Brain pericyte (primary cell): ENCODE measurements at regions not wholly inside any gene's neighbourhood (a gene's known extent, or its start where the extent isn't known, plus 50 kb on each side); places are given as distances from the start of the nearest gene placed in this dataset.
A peak's percentile ranks its signal among the peaks of the same experiment; 100 is the strongest.

ENCODE experiments used
- DNase-seq: peaks from one replicate; pipeline ENCODE4 v3.0.0-alpha.2; 2012; ENCODE audit warnings: low read depth, low spot score

DNA sequence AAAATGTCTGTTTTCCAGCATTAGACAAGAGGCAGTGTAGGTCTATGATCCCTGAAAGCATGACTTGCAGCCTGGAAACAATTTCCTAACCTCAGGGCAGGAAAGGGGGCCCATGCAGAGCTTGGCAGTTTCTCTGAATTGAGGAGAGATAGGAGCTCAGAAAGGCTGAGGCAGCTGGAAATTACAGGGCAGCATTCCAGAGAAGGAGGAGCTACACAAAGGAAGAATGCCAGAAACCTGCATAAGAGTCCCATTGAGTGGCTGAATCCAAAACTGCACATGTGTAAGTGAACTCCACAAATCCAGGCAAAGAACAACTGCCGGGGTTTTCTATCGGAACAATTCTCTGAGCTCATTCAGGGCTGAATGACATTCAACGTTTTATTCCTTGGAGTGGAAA lies 346.8 kb downstream of the PIK3R1 start:
- DNase-seq, result peak; percentile 12

DNA sequence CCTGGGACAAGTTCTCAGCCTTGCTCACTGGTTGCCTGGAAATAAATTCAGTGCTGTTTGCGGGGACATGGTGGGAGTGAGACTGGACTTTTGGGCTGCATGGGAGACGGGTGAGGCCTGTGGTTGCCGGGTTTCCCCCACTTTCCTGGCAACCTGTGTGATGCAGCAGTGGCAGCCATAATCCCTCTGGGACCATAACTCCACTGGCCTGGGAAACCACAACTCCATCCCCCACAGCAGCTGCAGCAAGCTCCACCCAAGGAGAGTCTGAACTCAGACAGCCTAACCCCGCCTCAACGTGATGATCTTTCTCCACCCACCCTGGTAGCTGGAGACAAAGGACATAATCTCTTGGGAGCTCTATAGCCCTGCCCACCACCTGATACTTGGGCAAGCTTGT lies 349.9 kb downstream of the PIK3R1 start:
- DNase-seq, result no peak

DNA sequence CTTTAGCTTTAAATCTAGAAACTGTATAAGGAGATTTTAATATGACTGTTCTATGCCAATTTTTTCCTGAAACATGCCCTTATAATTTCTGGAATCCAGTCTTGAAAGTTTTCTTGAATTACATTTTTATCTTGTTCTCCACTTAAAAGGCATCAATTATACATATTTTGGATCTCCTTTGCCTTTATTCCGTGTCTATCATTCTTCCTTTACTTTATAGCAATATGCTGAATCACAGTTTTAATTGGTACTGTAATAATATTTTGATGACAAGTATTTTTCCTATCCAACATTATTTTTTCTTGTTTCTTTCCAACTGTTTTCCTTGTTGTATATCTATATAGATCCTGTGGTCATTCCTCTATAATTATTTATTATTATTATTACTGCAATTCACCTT lies 361.2 kb downstream of the PIK3R1 start:
- no peak for DNase-seq

DNA sequence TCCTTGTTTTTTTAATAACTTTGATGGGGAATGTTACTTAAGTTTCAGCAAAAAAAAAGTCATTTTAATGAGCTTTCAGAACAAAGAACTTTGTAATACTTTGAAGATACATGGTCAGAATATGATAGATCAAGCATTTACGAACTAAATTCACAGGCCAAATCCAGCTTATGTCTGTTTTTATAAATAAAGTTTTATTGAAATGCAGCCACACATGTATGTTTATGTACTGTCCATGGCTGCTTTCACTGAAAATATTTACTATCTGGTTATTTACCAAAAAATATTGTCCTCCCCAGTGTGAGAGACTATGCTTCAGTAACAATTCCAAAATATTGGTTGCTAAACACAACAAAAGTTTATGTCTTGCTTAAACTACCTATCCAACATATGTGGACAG lies 366.7 kb downstream of the PIK3R1 start:
- DNase-seq, result no peak

DNA sequence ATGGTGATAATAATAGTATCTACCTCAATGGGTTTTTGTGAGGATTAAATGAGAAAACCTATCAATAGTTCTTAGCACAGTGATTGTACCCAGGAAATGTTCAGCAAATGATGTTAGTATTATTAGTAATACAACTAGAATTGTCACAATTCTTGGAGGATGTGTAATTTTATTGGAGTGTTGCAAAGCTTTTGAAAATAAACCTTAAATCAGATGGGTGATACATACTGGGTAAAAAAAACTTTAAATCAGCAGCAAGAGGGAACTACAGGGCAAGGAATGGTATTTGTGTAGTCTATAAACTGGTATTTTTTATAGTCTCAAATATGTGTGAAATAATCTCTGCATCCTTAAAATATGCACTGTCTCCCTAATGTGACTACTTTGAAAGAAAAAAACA lies 371.6 kb downstream of the PIK3R1 start:
- no peak for DNase-seq

GRCh38 chr5:68591850-68592249 lies 376.3 kb downstream of the PIK3R1 start:
- DNase-seq, result no peak

DNA sequence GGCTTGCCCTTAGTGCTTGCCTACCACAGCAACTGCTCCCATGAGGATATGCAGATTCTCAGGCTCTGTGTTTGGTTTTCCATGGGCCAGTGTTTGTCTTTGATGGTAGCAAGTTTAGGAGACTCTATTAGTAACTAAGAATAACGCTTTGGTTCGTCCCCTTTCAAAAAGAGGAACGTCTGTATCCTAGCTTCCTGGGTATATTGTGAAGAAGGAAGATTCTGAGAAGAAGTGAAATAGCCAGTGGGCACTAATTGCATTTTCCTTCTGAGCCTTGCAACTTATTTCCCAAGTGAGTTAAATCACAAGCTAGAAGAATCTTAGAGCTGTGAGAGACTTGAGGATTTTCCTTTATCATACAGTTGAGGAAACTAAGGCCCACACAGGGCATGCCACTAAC lies 376.8 kb downstream of the PIK3R1 start:
- no peak for DNase-seq

GRCh38 chr5:68593211-68593671 lies 377.7 kb downstream of the PIK3R1 start:
- DNase-seq, result no peak

GRCh38 chr5:68612972-68613371 lies 397.4 kb downstream of the PIK3R1 start:
- no peak for DNase-seq

- no peak for DNase-seq
Measured at GRCh38 chr5:68618501-68618900, 402.9 kb downstream of the PIK3R1 start.

DNA sequence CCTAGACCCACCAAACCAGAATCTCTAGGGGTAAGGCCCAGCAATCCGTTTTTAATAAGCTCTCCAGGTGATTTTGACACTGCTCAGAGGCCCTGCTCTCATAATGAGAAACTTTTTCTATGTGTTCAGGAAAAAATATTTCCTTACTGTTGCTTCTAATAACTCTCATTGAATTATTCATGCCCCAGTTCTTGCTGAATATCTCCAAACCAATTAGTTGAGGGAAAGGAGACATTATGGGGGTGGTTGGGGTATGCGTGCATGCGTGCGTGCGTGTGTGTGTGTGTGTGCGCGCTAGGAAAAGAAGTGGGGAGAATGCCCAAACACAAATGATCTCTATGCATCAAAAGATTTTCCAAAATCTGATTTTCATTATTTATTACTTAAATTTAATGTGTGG lies 411.4 kb downstream of the PIK3R1 start:
- DNase-seq, result no peak

GRCh38 chr5:68628082-68628814 lies 412.7 kb downstream of the PIK3R1 start:
- no peak for DNase-seq

DNA sequence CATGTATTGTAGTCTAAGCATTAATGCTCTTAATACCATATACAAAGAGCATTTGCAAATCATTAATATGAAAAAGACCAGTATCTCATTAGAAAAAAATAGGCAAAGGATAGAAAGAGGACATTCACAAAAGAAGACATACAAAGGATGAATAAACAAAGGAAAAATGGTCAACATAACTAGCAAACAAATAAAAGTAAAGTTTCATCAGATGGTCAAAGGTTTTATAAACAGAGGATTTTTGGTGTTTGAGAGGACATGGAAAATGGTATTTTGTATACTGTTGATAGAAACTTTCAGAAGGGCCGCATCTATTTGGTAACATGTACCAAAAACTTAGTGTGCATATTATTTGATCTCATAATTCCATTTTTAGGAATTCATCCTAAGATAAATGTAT lies 414.8 kb downstream of the PIK3R1 start:
- DNase-seq, result no peak

GRCh38 chr5:68631884-68632283 lies 416.3 kb downstream of the PIK3R1 start:
- DNase-seq, result no peak

- no peak for DNase-seq
Measured at GRCh38 chr5:68641211-68641610, 425.7 kb downstream of the PIK3R1 start.

- DNase-seq, result no peak
Measured at GRCh38 chr5:68643064-68643463, 427.5 kb downstream of the PIK3R1 start.

- DNase-seq, result no peak
Measured at GRCh38 chr5:68644971-68645370, 429.4 kb downstream of the PIK3R1 start.

DNA sequence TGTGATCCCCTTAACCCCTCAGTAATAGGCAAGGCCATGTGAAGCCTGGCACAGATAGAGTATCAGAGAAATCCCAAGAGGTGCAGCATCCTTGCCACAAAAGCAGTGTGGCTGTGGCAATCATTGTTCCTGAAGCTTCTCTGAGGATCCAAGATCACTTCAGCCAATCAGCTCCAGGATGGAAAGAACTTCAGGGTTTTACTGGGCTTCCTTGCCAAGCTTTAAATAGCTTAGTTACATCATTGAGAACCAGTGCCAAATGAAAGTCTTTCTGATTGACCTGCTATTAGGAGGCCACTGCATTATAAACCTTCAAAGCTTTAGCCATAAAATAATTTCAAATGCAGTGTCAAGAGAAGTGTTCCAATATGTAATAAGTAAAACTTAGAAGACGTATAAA lies 430.6 kb downstream of the PIK3R1 start:
- DNase-seq, result no peak

DNA sequence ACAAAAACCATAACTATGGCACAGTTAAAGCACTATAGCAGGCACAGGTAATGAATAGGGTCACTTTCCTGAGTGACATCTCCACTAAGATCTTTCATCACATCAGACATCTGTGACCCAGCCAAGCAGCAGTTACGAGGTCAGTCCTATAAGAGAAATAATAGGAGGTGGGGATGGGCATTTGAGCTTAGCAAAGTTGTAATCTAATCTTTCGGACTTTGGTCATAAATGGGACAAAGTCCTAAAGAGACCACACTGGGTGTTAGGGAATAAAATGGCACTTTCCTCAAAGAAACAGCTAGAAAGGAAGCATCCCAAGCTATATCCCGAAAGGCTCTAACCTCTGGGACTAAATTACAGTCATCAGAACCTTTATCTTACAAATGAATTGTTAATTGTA lies 432.2 kb downstream of the PIK3R1 start:
- no peak for DNase-seq

DNA sequence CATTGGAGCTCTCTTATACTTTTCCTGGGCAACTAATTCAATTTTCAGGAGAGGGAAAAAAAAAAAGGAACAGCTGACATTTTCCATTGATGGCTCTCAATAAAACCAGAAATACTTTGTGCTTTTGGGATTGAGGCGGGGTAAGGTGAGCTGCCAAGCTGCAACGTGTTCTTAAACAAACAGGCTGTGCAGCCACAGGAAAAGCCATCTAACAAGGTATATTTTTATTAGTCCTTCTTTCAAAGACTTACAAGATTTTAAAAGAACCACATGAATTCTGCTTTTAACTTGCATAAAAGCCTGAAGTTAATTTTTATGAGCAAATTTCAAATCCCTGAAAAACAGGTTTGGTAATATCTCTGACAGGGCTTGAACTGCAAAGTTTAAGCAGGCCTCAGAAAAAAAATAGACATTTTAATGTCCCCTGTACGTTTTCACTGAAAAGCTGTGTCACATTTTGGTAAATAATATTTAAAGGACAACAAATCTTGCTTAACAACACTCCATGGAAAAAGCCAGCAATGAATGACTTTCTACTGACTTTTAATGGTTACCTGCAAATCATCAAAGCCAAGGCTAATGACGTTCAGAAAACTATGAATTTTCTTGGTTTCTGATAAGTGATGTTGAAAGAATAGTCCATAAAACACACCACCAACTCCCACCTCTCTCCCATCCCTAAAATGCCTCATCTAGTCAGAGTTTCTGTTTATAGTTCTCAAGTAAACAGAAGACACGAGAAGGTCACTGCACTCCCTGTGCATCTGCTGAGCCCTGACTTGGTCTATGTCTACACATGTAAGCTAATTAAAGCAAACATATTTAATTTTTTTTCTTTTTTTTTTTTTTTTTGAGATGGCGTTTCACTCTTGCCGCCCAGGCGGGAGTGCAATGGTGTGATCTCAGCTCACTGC lies 433.6 kb downstream of the PIK3R1 start:
- no peak for DNase-seq

- peak; percentile 10 for DNase-seq
Measured at GRCh38 chr5:68652534-68652965, 437.0 kb downstream of the PIK3R1 start.

GRCh38 chr5:68653471-68653870 lies 437.9 kb downstream of the PIK3R1 start:
- DNase-seq, result no peak
